ENCODE measurements at regions not wholly inside any gene's neighbourhood (a gene's known extent, or its start where the extent isn't known, plus 50 kb on each side); places are given as distances from the start of the nearest gene placed in this dataset.

DNA sequence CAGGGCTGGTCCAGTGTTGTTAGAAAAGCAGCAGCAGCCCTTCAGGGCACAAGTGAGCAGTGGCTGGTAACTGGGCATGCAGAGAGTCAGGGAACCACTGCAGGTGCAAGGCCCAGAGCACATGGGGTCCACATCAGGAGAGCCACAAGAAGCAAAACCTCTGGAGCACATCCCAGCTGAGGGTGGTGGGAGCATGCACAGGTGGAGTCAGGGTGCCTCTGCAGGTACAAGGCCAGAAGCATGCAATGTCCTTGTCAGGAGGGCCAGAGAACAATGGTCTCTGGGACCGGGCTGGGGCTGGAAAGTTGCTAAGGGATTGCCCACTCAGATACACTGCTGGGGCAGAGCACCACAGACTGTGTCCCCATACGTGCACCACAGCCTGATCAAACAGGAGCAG, 226.1 kb upstream of the UBE2E2 start:
- no peak for DNase-seq

DNA sequence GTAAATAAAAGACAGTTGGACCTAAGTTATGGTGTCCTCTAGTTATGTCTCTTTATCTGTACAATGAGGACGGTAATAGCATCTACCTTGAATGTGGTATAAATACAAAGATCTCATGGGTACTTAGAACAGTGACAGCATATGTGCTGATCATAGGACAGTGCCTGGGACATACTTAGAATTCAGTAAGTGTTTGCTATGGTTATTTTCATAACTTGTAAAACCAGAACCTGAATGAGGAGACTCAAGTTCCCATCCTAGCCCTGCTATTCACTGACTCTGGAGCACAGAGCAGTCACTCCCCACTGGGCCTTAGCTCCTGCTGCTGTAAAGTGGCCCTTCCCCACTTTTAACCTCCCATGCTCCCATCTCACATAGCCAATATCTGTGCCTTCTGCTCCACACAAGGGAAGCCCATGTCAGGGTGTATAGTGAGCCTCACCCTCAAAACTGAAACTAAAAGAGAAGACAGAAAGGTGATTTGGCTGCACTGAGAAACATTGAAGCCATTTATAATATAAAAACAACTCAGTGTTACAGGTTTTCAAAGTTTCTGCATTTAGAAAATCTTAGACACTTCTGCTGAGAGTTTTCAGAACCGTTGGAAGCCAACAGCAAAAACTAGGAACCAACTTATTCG, 225.4 kb upstream of the UBE2E2 start:
- DNase-seq = no peak

DNA sequence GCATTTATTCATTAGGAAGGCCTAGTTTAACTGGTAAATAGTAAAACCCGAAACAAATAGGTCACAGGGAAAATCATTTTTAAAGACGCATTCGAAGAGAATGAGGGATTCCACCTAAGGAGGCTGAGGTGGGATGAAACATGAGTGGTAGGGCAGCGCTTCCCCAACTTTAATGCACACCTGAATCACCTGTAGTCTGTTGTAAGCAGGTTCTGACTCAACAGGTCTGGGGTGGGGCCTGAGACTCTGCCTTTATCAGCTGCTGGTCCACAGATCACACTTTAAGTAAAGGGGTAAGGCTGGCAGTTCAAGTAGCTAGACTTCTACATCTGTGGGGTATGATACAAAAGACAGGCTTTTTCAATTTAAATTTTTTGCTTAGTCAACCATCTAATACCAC, 223.5 kb upstream of the UBE2E2 start:
- no peak for DNase-seq

DNA sequence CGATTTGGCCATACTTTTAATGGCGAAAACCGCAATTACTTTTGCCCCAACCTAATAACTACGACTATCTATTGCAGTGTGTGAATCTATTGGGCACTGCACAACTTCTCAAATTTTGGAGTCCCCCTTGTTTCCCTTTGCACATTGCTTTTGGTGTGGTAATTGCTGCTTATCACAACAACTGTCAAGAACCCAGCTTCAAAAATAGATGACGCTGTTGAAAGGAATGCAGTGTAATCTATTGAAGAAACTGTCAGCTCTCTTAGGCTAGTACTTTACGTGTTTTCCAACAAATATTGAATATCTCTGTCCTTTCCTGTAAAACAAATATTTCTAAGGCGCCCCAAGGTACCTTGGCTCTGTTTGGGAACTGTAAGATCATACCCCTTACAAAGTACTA, 222.8 kb upstream of the UBE2E2 start:
- DNase-seq = no peak

DNA sequence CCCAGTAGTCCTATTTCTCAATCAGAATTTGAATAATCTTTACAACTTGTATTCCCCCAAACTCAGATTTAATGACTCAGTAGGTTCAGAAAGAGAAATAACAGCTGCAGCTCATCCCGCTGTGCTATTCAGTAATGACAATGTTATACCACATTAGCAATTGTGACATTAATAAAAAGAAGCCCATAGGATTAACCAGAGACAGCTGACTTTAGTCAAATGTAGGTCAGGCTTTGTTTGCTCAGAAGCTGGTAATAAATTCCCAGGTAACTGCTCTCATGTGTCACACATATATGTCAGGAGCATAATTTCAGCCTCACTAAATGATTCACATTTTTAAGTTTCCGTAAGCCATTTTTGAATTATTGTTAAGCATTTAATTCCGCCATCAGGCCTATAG, 222.0 kb upstream of the UBE2E2 start:
- no peak for DNase-seq

DNA sequence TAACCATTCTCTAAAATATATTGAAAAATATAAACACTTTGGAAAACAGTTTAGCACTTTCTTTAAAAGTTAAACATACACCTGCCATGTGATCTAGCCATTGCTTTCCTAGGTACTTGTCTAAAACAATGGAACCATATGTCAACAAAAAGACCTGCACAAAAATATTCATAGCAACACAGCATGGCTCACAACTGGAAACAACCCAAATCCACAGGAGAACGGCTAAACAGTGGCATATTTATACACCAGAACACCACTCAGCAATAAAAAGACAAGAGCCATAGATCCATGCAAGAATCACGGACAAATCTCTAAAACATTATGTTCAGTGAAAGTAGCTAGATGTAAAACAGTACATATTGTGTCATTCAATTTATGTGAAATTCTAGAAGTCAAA, 221.3 kb upstream of the UBE2E2 start:
- no peak for DNase-seq

DNA sequence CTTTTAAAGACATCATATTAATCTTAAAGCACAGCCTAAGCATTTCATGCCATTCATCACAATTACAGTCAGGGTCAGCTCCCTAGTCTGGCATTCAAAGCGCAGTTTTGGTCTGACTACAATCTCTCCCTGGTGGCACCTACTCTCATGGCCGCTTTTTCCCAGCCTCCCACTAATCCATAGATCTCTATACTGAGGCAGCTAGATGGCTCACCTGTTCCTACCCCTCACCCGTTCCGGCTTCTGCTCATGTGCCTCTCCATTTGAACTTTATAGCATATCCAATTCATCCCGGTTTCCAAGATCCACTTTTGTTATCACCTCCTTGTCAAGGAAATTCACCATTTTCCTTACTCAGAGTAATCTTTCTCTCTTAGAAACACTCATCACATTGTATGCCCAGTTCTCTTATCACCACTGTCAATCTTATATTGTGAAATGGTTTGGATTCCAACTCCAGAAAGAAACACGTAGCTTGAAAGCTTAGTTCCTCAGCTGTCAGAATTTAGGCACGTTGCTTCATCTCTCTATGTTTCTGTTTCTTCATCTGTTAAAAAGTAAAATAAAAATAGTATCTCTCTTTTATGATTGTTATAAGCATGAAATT, 220.0 kb upstream of the UBE2E2 start:
- DNase-seq = no peak

DNA sequence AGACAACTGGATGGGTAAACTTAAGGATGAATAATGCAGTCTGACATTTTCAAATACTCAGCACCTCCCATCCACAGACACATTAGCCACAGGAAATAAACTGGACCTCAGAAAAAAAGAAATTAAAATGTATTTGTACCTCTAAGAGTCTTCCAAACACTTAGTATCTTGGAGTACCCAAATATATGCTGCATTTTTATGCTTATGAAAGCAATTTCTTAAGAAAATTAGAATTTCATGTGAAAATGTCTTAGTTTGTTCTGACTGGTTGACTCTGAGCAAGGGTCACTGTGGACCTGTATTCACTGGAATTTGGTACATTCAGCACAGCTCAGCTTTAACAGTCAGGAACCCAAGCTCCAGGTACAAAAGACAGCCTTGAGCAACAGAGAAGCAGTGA, 216.2 kb upstream of the UBE2E2 start:
- DNase-seq = no peak

DNA sequence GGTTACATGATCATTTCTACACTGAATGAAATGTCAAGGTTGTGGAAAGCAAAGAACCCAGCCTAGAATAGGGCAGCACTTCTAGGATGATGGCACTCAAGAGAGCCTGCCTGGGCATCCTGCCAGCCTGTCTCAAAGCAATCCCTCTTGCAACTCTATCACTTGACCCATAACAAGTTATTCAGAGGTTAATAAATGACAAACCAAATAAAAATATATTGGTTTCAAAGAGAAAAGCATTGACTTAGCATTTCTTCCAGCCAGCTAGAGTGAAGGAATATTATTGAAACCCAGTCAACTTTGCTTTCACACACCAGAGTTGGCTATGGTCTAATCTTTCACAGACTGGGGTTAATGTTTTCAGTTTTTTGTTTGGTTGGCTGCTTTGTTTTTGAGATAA, 214.6 kb upstream of the UBE2E2 start:
- DNase-seq = no peak

DNA sequence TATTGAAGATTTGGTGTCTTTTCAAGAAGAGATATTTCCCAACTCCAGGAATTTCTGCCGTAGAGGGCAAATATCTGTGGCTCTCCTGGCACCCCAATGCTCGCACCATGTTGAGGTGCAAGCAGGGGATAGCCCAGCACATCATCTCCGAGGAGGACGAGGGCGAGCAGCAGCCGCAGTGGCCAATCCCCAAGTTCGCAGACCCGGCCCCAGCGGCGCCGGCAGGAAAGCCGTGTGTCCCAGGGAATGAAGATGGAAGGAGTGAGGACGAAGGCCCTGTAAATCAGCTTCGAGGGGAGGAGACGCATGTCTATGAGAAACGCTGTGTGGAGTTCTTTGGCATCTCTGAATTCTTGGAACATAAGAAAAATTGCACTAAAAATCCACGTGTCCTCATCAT, 213.4 kb upstream of the UBE2E2 start:
- no peak for DNase-seq

DNA sequence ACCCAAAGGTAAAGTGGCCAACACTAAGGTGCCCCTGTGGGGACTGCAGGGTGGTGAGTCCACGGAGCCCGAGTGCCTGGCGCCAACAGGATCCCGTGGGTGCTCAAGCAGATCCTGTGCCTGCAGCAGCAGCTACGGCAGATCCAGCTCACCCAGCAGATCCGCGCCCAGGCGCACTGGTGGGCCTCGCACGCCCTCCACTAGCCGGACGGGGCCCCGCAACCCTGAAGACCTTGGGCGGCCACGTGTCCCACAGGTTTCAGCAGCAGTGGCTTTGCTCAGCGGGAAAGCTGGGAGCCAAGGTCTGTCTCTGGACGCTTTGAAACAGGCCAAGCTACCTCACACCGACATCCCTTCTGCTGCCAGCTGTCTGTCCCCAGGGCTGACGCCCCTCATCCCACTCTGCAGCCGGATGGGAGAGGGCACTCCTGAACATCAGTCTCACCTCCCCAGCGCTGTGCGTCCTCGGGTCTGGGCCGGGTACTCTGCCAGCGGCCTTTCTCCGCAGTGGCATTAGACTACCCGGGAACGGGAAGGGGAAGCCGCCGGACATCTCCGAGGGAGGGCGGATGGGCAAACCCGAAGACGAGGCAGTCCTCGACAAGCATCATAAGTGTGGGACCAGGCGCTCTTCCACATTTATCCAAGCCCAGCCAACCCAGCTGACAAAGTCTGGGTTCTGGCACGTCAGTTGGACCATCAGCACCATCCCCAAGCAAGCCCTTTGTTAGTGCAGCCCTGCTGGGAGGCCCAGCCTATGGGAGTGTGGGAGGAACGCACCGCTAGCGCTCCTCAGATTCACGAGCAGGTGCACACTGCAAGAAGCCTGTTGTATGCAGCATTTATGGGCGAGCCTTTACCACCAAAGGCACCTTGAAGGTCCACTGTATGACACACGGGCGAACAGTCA, 212.6 kb upstream of the UBE2E2 start:
- no peak for DNase-seq

DNA sequence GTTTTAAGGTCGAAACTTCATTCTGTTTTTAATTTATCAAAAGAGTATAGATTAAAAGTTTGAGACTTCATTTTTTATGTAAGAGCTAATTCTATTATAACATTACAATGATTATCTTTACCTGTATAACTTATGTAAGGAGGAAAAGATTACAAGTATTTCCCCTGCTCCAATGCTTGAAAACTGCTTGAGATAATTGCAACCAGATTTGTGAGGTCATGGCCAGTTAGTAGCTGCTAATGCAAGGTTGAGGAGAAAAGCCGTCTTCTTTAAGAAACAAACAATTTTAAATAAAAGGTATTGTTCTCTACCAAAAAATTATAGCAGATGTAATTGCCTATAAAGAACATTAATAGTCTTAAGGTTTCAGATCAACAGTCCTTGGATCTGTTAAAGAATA, 208.3 kb upstream of the UBE2E2 start:
- DNase-seq = no peak

DNA sequence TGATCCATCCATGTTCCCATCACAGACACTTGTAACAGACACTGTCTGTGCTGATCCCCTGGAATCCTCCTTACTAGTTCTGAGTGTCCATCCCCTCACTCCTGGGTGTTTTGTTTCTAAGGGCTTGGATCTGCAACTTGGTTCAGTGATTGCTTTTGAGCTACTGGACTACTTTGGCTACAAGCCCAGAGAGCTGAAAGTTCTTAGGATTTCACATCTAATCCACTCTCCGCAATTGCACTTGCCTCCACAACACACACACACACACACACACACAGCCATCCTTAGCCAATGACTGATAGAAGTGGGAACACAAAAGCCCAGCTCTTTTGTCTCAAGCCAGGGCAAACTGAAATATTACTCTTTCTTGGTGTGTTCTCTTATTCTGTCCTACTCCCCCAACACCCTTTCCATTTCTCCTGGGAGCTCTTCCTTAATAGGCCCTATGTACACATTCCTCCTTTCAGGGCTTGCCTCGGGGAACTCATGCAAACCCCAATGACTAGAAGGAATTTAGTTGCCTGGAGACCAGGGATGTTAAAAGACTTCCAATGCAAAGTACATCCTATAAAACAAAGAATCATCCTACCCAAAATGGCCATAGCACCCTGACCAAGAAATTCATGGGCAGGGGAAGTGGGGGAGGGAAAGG, 206.1 kb upstream of the UBE2E2 start:
- no peak for DNase-seq

DNA sequence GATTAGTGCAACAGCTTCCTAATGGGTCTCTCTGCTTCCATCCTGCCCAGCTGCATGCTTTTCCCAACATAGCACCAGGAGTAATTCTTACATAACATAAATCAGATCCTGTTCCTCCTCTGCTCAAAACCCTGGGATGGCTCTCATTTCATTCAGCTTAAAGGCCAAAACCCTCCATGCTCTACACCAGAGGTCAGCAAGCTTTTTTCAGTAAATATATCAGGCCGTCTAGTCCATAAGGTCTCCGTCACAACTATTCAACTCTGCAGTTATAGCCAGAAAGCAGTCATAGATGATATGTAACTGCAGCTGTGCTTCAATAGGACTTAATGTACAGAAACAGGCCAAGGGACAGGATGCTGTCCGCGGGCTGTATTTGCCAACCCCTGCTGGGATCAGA, 202.8 kb upstream of the UBE2E2 start:
- no peak for DNase-seq

DNA sequence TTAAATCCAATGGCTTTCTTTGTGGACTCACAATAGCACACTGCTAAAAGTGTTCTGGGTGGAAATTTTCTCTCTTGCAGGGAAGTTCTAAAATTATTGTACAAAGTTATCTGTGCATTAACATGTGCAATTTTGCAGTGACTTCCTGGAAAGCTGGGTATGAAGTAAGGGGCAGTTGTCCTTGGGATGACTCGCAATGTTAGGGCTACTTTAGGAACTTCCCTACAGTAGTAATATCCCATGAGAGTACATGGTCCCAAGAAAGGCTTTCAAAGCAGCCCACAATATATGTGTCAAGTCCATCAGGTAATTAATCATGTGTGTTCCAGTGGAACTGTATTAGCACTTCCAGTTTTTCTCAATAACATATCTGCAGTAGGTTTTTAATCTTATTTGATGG, 201.0 kb upstream of the UBE2E2 start:
- no peak for DNase-seq

DNA sequence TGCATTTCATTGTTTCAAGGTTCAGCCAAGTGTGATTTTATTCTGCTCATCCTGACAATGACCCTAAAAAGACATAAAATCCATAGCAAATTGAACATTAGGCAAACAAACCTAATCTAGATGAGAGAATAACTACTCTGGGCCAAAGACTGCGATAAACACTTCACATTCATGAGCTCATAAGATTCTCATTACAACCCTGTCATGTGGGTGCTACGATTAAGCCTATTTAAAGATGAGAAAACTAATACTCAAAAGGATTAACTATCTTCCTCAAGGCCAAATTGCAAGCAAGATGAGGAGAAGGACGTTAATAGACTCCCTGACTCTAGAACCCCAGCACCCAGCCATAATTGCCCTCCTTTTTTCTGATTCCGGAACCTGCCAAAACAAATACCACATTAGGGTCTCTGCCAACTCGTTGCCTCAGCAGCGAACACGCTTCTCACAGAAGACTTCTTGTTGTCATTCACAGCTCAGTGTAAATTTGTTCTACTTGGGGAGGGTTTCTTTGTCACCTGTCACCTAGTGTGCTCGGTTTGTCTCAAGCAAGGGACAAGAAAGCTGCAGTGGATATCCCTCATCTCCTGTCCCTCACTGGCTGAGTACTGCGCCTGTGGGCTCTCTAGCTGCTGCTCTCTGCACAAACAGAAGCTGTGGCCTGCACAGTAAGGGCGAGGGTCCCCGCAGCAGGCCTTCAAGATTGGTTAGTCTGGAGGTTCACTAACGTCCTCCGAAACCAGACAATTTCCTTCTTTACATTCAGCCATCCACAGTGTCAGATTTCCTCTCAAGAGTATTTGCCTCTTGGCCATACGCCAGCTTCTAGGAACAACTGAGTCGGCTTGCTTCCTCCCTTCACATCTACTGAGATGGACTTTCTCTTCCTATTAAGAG, 200.0 kb upstream of the UBE2E2 start:
- DNase-seq = no peak

DNA sequence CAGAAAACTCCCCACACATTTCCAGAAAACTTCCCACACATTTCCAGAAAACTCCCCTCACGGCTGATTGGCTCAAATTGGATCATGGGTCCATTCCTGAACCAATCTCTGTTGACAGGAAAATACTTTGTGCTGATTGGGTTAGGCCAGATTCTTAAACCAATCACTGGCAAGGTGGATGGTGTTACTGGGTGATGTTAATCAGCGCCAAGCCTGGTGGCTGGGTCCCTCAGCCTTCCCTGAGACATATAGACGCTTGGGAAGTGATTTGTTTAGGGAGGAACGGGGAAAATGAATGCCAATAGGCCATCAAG, 199.4 kb upstream of the UBE2E2 start:
- no peak for DNase-seq

DNA sequence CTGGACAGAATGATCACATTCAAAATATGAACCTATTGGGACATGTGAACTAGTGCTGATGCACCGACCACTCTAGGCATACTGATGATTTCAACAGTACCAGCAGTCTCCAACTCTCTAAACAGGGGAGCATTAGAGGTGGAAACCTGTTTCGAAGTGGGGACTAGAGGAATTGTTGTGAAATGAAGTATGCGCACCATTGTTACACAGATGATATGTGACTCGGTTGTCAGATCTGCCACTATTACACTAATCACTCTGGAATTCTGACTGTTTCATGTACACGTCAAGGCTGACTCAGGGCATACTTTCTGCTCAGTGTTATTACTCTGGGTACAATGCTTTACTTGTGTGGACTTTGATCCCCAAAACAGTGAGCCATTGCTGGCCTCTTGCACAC, 198.2 kb upstream of the UBE2E2 start:
- no peak for DNase-seq

DNA sequence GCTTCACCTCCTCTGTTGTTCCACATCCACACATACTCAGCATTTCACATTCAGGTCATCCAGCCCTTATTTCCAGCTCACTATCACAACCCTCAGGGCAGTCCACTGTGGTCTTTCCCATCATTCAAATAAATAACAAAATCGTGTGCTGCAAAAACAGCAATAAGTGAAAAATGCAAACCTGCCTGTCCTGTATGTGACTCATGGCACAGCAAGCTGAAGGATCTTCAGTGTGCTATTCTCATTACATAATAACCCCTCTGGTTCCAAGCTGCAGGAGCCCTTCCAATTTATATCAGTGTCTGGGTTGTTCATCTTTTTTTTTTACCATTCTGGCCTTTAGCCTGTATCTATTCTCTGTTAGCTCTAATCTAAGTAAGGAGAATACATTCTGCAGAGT, 185.3 kb upstream of the UBE2E2 start:
- DNase-seq = no peak

DNA sequence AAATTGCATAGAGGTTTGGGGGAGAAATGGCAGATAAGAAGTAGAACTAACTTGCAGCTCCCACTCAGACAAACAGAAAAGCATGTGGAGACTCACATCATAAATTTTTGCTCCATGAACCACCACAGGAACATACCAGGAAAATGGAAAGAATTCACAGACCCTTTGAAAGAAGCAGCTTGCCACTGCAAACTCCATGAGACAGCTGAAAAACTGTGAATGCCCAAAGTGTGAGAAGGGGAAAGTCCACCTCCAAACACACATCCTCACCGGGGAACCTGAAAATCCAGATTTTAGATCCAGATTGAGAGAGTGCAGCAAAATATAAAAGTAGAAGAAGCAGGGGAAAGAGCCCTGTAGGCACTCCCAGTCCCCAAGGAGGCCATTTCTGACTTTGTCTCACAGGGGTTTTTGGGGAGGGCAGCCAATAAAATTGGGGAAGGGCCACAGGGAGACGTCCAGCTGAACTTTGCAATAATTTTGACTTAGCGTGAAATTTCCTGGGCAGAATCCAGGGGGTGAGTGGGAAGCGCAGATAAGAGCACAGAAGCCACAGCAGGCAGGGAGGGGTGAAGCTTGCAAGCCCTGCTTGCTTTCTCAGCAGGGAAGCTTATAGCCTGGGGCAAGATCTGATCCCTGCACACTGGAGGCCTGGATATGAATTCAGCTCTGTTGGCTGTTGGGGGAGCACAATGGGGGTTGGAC, 183.4 kb upstream of the UBE2E2 start:
- DNase-seq = no peak

DNA sequence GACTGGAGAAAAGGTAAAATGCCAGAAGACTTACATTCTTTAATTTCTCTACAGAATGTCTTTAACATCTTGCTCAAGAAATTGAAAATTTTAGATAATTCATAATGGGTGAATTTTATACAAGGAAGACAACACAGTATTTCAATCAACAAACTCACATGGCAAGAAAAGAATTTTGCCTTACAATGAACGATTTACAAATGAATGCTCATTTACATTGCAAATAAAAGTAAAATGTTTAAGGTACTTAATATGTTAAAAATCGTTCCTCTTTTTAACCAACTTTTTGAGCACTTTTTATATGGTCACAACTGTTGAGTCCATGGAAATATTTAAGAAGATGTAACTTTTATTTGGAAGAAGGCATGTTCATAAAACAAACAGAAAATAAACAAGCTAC, 174.8 kb upstream of the UBE2E2 start:
- DNase-seq = no peak

DNA sequence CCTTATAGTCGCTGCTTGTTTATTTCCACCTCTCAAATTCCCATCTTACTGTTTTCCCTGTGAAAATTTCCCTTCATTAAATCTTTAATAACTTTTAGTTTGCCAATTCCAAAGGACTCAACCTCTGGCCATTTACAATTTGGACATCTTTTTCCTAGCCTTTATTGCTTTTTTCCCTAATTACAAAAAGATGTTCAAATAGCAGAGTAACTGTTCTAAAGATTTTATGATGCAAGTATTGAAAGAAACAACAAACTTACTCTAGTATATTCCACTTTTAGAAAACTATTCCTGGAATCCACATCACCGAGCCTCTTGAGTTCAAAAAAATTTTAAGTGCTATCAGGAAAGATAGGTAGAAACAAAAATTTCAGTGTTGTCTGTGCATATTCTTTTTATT, 174.1 kb upstream of the UBE2E2 start:
- DNase-seq = no peak
